ENCODE measurements at regions not wholly inside any gene's neighbourhood (a gene's known extent, or its start where the extent isn't known, plus 50 kb on each side); places are given as distances from the start of the nearest gene placed in this dataset.

GRCh38 chr22:22141031-22141430 is 103.6 kb upstream of the VPREB1 start:
- no peaks in the 10 kb centered on the region for H3K36me3 ChIP-seq
- H3K4me3 ChIP-seq: no peak overlapping the region
- H3K27me3 ChIP-seq: no peaks in the 10 kb centered on the region
- no peak for TF ChIP-seq POLR2A (IDR thresholded peaks at IDR 0.05)
- TF ChIP-seq CTCF (IDR thresholded peaks at IDR 0.05): no peak
- H3K27ac ChIP-seq: no peak overlapping the region
- no peak for DNase-seq
- H3K9me3 ChIP-seq: no peaks in the 10 kb centered on the region
- no peaks in the 10 kb centered on the region for H3K4me1 ChIP-seq

- Histone ChIP-seq H3K4me1 (no peaks in the 10 kb centered on the region), H3K27me3 (no peaks in the 10 kb centered on the region), H3K9me3 (no peaks in the 10 kb centered on the region), H3K36me3 (no peaks in the 10 kb centered on the region), H3K27ac (no peak overlapping the region), H3K4me3 (no peak overlapping the region)
- no peak for DNase-seq
- no peak for TF ChIP-seq CTCF (IDR thresholded peaks at IDR 0.05)
- no peak for TF ChIP-seq POLR2A (IDR thresholded peaks at IDR 0.05)
These were observed 105.2 kb upstream of the VPREB1 start for GRCh38 chr22:22139364-22139763.

GRCh38 chr22:22138915-22139314 is 105.7 kb upstream of the VPREB1 start:
- Histone ChIP-seq H3K9me3 (no peaks in the 10 kb centered on the region), H3K36me3 (no peaks in the 10 kb centered on the region), H3K4me1 (no peaks in the 10 kb centered on the region), H3K27me3 (no peaks in the 10 kb centered on the region), H3K4me3 (no peak overlapping the region), H3K27ac (no peak overlapping the region)
- TF ChIP-seq POLR2A (IDR thresholded peaks at IDR 0.05) (no peak), CTCF (IDR thresholded peaks at IDR 0.05) (no peak)
- no peak for DNase-seq

GRCh38 chr22:22137891-22138290 is 106.7 kb upstream of the VPREB1 start:
- no peaks in the 10 kb centered on the region for H3K4me1 ChIP-seq
- no peaks in the 10 kb centered on the region for H3K9me3 ChIP-seq
- H3K27me3 ChIP-seq: no peaks in the 10 kb centered on the region
- H3K27ac ChIP-seq: no peak overlapping the region
- no peak overlapping the region for H3K4me3 ChIP-seq
- no peak for TF ChIP-seq POLR2A (IDR thresholded peaks at IDR 0.05)
- TF ChIP-seq CTCF (IDR thresholded peaks at IDR 0.05): no peak
- DNase-seq: no peak
- no peaks in the 10 kb centered on the region for H3K36me3 ChIP-seq

- Histone ChIP-seq H3K36me3 (no peaks in the 10 kb centered on the region), H3K4me3 (no peak overlapping the region), H3K4me1 (no peaks in the 10 kb centered on the region), H3K9me3 (no peaks in the 10 kb centered on the region), H3K27me3 (no peaks in the 10 kb centered on the region), H3K27ac (no peak overlapping the region)
- DNase-seq: no peak
- TF ChIP-seq POLR2A (IDR thresholded peaks at IDR 0.05): no peak
- no peak for TF ChIP-seq CTCF (IDR thresholded peaks at IDR 0.05)
These were observed 110.7 kb upstream of the VPREB1 start for GRCh38 chr22:22133910-22134309.

GRCh38 chr22:22130953-22131608 is 113.5 kb upstream of the VPREB1 start:
- TF ChIP-seq POLR2A (IDR thresholded peaks at IDR 0.05) (no peak), CTCF (IDR thresholded peaks at IDR 0.05) (no peak)
- H3K9me3 ChIP-seq: no peaks in the 10 kb centered on the region
- no peak for DNase-seq

More at GRCh38 chr22:22130953-22131608, 113.5 kb upstream of the VPREB1 start:
- Histone ChIP-seq H3K4me1 (no peaks in the 10 kb centered on the region), H3K36me3 (no peaks in the 10 kb centered on the region), H3K27ac (no peak overlapping the region), H3K4me3 (no peak overlapping the region), H3K27me3 (no peaks in the 10 kb centered on the region)

Data from Peyer's patch (tissue), 4 donors.